KOPT-K1 (cell line): ENCODE measurements at regions not wholly inside any gene's neighbourhood (a gene's known extent, or its start where the extent isn't known, plus 50 kb on each side); places are given as distances from the start of the nearest gene placed in this dataset.
"Not testable (repeated sequence)": the region's sequence is repeated elsewhere in the genome, so short reads cannot be mapped to it uniquely, and the experiment has no call there.

Experiments used
- H3K27ac ChIP-seq: fragments of 200-600 bp; sonication (generic); 2 replicates; pipeline ENCODE4 v1.5.1; 2016; ENCODE audit warnings: antibody characterized with exemption, mild to moderate bottlenecking, low read depth, low read length; ENCODE audit not compliant: poor library complexity, severe bottlenecking
- H3K36me3 ChIP-seq: fragments of 200-600 bp; sonication (generic); 2 replicates; pipeline ENCODE4 v1.5.1; 2017; ENCODE audit warnings: antibody characterized with exemption, mild to moderate bottlenecking, low read length, moderate library complexity; ENCODE audit not compliant: insufficient read depth
- H3K9me3 ChIP-seq: fragments of 200-600 bp; sonication (generic); 2 replicates; pipeline ENCODE4 v1.5.1; 2017; ENCODE audit warnings: antibody characterized with exemption, low read length, mild to moderate bottlenecking; ENCODE audit not compliant: insufficient read depth, poor library complexity, severe bottlenecking

- Histone ChIP-seq H3K36me3 (no peaks in the 10 kb centered on the region), H3K9me3 (peaks cover 7% of the 10 kb centered on the region)
Observed at GRCh38 chr11:104791896-104792295, 106.4 kb downstream of the CASP12 start.

GRCh38 chr11:104784684-104785460 lies 113.4 kb downstream of the CASP12 start:
- no peak overlapping the region for H3K27ac ChIP-seq
- H3K9me3 ChIP-seq: no peaks in the 10 kb centered on the region
- no peaks in the 10 kb centered on the region for H3K36me3 ChIP-seq

More at GRCh38 chr11:104791896-104792295, 106.4 kb downstream of the CASP12 start:
- H3K27ac ChIP-seq: no peak overlapping the region

GRCh38 chr11:104783241-104783640 lies 115.0 kb downstream of the CASP12 start:
- Histone ChIP-seq H3K9me3 (no peaks in the 10 kb centered on the region), H3K27ac (no peak overlapping the region), H3K36me3 (no peaks in the 10 kb centered on the region)

GRCh38 chr11:104782377-104782754 lies 115.9 kb downstream of the CASP12 start:
- H3K36me3 ChIP-seq: no peaks in the 10 kb centered on the region
- H3K9me3 ChIP-seq: no peaks in the 10 kb centered on the region
- H3K27ac ChIP-seq: no peak overlapping the region

GRCh38 chr11:104781719-104782376 lies 116.4 kb downstream of the CASP12 start:
- Histone ChIP-seq H3K27ac (no peak overlapping the region), H3K9me3 (no peaks in the 10 kb centered on the region), H3K36me3 (no peaks in the 10 kb centered on the region)

- Histone ChIP-seq H3K36me3 (no peaks in the 10 kb centered on the region), H3K9me3 (no peaks in the 10 kb centered on the region), H3K27ac (no peak overlapping the region)
Observed at GRCh38 chr11:104781037-104781436, 117.2 kb downstream of the CASP12 start.

- Histone ChIP-seq H3K27ac (no peak overlapping the region), H3K9me3 (no peaks in the 10 kb centered on the region)
Observed at GRCh38 chr11:104776501-104777170, 121.6 kb downstream of the CASP12 start.

GRCh38 chr11:104774578-104774977 lies 123.7 kb downstream of the CASP12 start:
- Histone ChIP-seq H3K36me3 (no peaks in the 10 kb centered on the region), H3K9me3 (no peaks in the 10 kb centered on the region), H3K27ac (no peak overlapping the region)

More at GRCh38 chr11:104776501-104777170, 121.6 kb downstream of the CASP12 start:
- no peaks in the 10 kb centered on the region for H3K36me3 ChIP-seq

- H3K27ac ChIP-seq: no peak overlapping the region
- H3K9me3 ChIP-seq: no peaks in the 10 kb centered on the region
- H3K36me3 ChIP-seq: no peaks in the 10 kb centered on the region
Observed at GRCh38 chr11:104772806-104773241, 125.4 kb downstream of the CASP12 start.

- Histone ChIP-seq H3K36me3 (no peaks in the 10 kb centered on the region), H3K9me3 (no peaks in the 10 kb centered on the region)
Observed at GRCh38 chr11:104771763-104772162, 126.5 kb downstream of the CASP12 start.

GRCh38 chr11:104771046-104771445 lies 127.2 kb downstream of the CASP12 start:
- H3K36me3 ChIP-seq, H3K9me3 ChIP-seq: not testable (repeated sequence)

More at GRCh38 chr11:104771763-104772162, 126.5 kb downstream of the CASP12 start:
- no peak overlapping the region for H3K27ac ChIP-seq

GRCh38 chr11:104765401-104766095 lies 132.7 kb downstream of the CASP12 start:
- H3K36me3 ChIP-seq: no peaks in the 10 kb centered on the region
- no peaks in the 10 kb centered on the region for H3K9me3 ChIP-seq

More at GRCh38 chr11:104771046-104771445, 127.2 kb downstream of the CASP12 start:
- not testable (repeated sequence) for H3K27ac ChIP-seq

GRCh38 chr11:104764710-104765045 lies 133.6 kb downstream of the CASP12 start:
- Histone ChIP-seq H3K27ac (no peak overlapping the region), H3K9me3 (peaks cover 4% of the 10 kb centered on the region), H3K36me3 (no peaks in the 10 kb centered on the region)

More at GRCh38 chr11:104765401-104766095, 132.7 kb downstream of the CASP12 start:
- H3K27ac ChIP-seq: no peak overlapping the region

- no peaks in the 10 kb centered on the region for H3K36me3 ChIP-seq
- no peak overlapping the region for H3K27ac ChIP-seq
- peaks cover 9% of the 10 kb centered on the region for H3K9me3 ChIP-seq
Observed at GRCh38 chr11:104763930-104764709, 134.1 kb downstream of the CASP12 start.
